Right lobe of liver (tissue), 4 donors: ENCODE measurements at regions not wholly inside any gene's neighbourhood (a gene's known extent, or its start where the extent isn't known, plus 50 kb on each side); places are given as distances from the start of the nearest gene placed in this dataset.

Source experiments
- POLR2A ChIP-seq: fragments of 450-650 bp; IDR thresholded peaks from one replicate; pipeline ENCODE4 v1.6.1; 2017; ENCODE audit warnings: antibody characterized with exemption, mild to moderate bottlenecking
- TF ChIP-seq, protein P1 (sequence below), 4 donors: fragments of 200-600 bp in 3 of 4; fragments of 450-650 bp in 1 of 4; IDR thresholded peaks; one replicate each; pipeline versions ENCODE4 v1.5.1 to v1.8.0; 2016 to 2022; ENCODE audit warnings: antibody characterized with exemption in 4 of 4, mild to moderate bottlenecking in 2 of 4
- donor health status: DM: no; HTN: no; CAD: no.
- donor health status: DM: no; HTN: no; CAD: no.
- donor health status: DM: no; HTN: yes; CAD: no.

- TF ChIP-seq, protein P1, sequence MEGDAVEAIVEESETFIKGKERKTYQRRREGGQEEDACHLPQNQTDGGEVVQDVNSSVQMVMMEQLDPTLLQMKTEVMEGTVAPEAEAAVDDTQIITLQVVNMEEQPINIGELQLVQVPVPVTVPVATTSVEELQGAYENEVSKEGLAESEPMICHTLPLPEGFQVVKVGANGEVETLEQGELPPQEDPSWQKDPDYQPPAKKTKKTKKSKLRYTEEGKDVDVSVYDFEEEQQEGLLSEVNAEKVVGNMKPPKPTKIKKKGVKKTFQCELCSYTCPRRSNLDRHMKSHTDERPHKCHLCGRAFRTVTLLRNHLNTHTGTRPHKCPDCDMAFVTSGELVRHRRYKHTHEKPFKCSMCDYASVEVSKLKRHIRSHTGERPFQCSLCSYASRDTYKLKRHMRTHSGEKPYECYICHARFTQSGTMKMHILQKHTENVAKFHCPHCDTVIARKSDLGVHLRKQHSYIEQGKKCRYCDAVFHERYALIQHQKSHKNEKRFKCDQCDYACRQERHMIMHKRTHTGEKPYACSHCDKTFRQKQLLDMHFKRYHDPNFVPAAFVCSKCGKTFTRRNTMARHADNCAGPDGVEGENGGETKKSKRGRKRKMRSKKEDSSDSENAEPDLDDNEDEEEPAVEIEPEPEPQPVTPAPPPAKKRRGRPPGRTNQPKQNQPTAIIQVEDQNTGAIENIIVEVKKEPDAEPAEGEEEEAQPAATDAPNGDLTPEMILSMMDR (IDR thresholded peaks at IDR 0.05): no peak
- TF ChIP-seq POLR2A: no peak
Observed at GRCh38 chrX:98409867-98410266, 1526.2 kb downstream of the RPA4 start.
